ENCODE measurements at regions not wholly inside any gene's neighbourhood (a gene's known extent, or its start where the extent isn't known, plus 50 kb on each side); places are given as distances from the start of the nearest gene placed in this dataset.

- no peak for DNase-seq
- no peaks in the 10 kb centered on the region for H3K27me3 Mint-ChIP-seq
- H3K4me1 Mint-ChIP-seq = no peaks in the 10 kb centered on the region
- no peak overlapping the region for H3K27ac Mint-ChIP-seq
- intact Hi-C loops (cut with micrococcal nuclease) = no loop called here
- H3K9me3 Mint-ChIP-seq = peaks cover 3% of the 10 kb centered on the region
- no peaks in the 10 kb centered on the region for H3K36me3 Mint-ChIP-seq (ENCODE audit: low read depth)
- H3K4me3 Mint-ChIP-seq = no peak overlapping the region
Observed at GRCh38 chr1:30043256-30043655, 680.1 kb downstream of the MATN1 start.

GRCh38 chr1:30042438-30043147, 680.8 kb downstream of the MATN1 start:
- H3K4me1 Mint-ChIP-seq = no peaks in the 10 kb centered on the region
- H3K27me3 Mint-ChIP-seq = no peaks in the 10 kb centered on the region
- H3K36me3 Mint-ChIP-seq (ENCODE audit: low read depth) = no peaks in the 10 kb centered on the region
- no peak overlapping the region for H3K27ac Mint-ChIP-seq
- DNase-seq = no peak
- no peak overlapping the region for H3K4me3 Mint-ChIP-seq
- peaks cover 3% of the 10 kb centered on the region for H3K9me3 Mint-ChIP-seq
- intact Hi-C loops (cut with micrococcal nuclease) = no loop called here

- Mint-ChIP-seq H3K27ac (no peak overlapping the region), H3K4me3 (no peak overlapping the region), H3K27me3 (no peaks in the 10 kb centered on the region), H3K36me3 (ENCODE audit: low read depth) (no peaks in the 10 kb centered on the region), H3K4me1 (no peaks in the 10 kb centered on the region), H3K9me3 (peaks cover 3% of the 10 kb centered on the region)
- DNase-seq = no peak
- intact Hi-C loops (cut with micrococcal nuclease) = no loop called here
Observed at GRCh38 chr1:30041741-30042437, 681.5 kb downstream of the MATN1 start.

- DNase-seq = no peak
- Mint-ChIP-seq H3K4me3 (no peak overlapping the region), H3K27me3 (no peaks in the 10 kb centered on the region), H3K36me3 (ENCODE audit: low read depth) (no peaks in the 10 kb centered on the region), H3K27ac (no peak overlapping the region), H3K9me3 (peaks cover 3% of the 10 kb centered on the region), H3K4me1 (no peaks in the 10 kb centered on the region)
- intact Hi-C loops (cut with micrococcal nuclease) = no loop called here
Observed at GRCh38 chr1:30040081-30041019, 683.0 kb downstream of the MATN1 start.

- Mint-ChIP-seq H3K27me3 (no peaks in the 10 kb centered on the region), H3K9me3 (peaks cover 3% of the 10 kb centered on the region), H3K36me3 (ENCODE audit: low read depth) (no peaks in the 10 kb centered on the region), H3K4me3 (no peak overlapping the region), H3K27ac (no peak overlapping the region), H3K4me1 (no peaks in the 10 kb centered on the region)
- no peak for DNase-seq
- intact Hi-C loops (cut with micrococcal nuclease) = no loop called here
Observed at GRCh38 chr1:30039354-30040080, 683.9 kb downstream of the MATN1 start.

- Mint-ChIP-seq H3K4me1 (no peaks in the 10 kb centered on the region), H3K27me3 (no peaks in the 10 kb centered on the region), H3K9me3 (no peaks in the 10 kb centered on the region), H3K27ac (no peak overlapping the region), H3K4me3 (no peak overlapping the region), H3K36me3 (ENCODE audit: low read depth) (no peaks in the 10 kb centered on the region)
- intact Hi-C loops (cut with micrococcal nuclease) = no loop called here
- DNase-seq = no peak
Observed at GRCh38 chr1:30038134-30039025, 685.0 kb downstream of the MATN1 start.

- intact Hi-C loops (cut with micrococcal nuclease) = no loop called here
- H3K27me3 Mint-ChIP-seq = no peaks in the 10 kb centered on the region
- no peak for DNase-seq
- no peak overlapping the region for H3K27ac Mint-ChIP-seq
- no peaks in the 10 kb centered on the region for H3K36me3 Mint-ChIP-seq (ENCODE audit: low read depth)
- H3K4me3 Mint-ChIP-seq = no peak overlapping the region
- peaks cover 4% of the 10 kb centered on the region for H3K9me3 Mint-ChIP-seq
- no peaks in the 10 kb centered on the region for H3K4me1 Mint-ChIP-seq
Observed at GRCh38 chr1:30037251-30038118, 685.9 kb downstream of the MATN1 start.

- Mint-ChIP-seq H3K27ac (no peak overlapping the region), H3K36me3 (ENCODE audit: low read depth) (no peaks in the 10 kb centered on the region), H3K9me3 (peaks cover 4% of the 10 kb centered on the region), H3K4me1 (no peaks in the 10 kb centered on the region), H3K27me3 (no peaks in the 10 kb centered on the region), H3K4me3 (no peak overlapping the region)
- intact Hi-C loops (cut with micrococcal nuclease) = no loop called here
- DNase-seq = no peak
Observed at GRCh38 chr1:30036666-30037065, 686.7 kb downstream of the MATN1 start.

GRCh38 chr1:30036229-30036547, 687.2 kb downstream of the MATN1 start:
- H3K4me3 Mint-ChIP-seq = no peak overlapping the region
- H3K9me3 Mint-ChIP-seq = peaks cover 4% of the 10 kb centered on the region
- H3K27ac Mint-ChIP-seq = no peak overlapping the region
- no peaks in the 10 kb centered on the region for H3K4me1 Mint-ChIP-seq
- intact Hi-C loops (cut with micrococcal nuclease) = no loop called here
- no peaks in the 10 kb centered on the region for H3K36me3 Mint-ChIP-seq (ENCODE audit: low read depth)
- H3K27me3 Mint-ChIP-seq = no peaks in the 10 kb centered on the region
- DNase-seq = no peak

GRCh38 chr1:30035522-30036228, 687.7 kb downstream of the MATN1 start:
- Mint-ChIP-seq H3K9me3 (peaks cover 4% of the 10 kb centered on the region), H3K4me3 (no peak overlapping the region), H3K27me3 (peaks cover 3% of the 10 kb centered on the region), H3K36me3 (ENCODE audit: low read depth) (no peaks in the 10 kb centered on the region), H3K4me1 (no peaks in the 10 kb centered on the region), H3K27ac (no peak overlapping the region)
- intact Hi-C loops (cut with micrococcal nuclease) = no loop called here
- no peak for DNase-seq

GRCh38 chr1:30034627-30035521, 688.5 kb downstream of the MATN1 start:
- Mint-ChIP-seq H3K4me3 (no peak overlapping the region), H3K4me1 (no peaks in the 10 kb centered on the region), H3K27ac (no peak overlapping the region), H3K27me3 (peaks cover 3% of the 10 kb centered on the region), H3K9me3 (peaks cover 4% of the 10 kb centered on the region), H3K36me3 (ENCODE audit: low read depth) (no peaks in the 10 kb centered on the region)
- DNase-seq = no peak
- intact Hi-C loops (cut with micrococcal nuclease) = no loop called here

All from activated CD4-positive, alpha-beta T cell treated with anti-CD3 and anti-CD28 coated beads, Interleukin-2, amount 10 ng/mL, durations not matched to agents 24 days and 14 days (primary cell).